HPDE6-E6E7 (cell line): ENCODE measurements at regions not wholly inside any gene's neighbourhood (a gene's known extent, or its start where the extent isn't known, plus 50 kb on each side); places are given as distances from the start of the nearest gene placed in this dataset.
"Not testable (repeated sequence)": the region's sequence is repeated elsewhere in the genome, so short reads cannot be mapped to it uniquely, and the experiment has no call there.

ENCODE experiments used
- DNase-seq: peaks from one replicate; pipeline ENCODE4 v3.0.0; 2011; ENCODE audit warnings: missing footprints; ENCODE audit errors: extremely low spot score

DNA sequence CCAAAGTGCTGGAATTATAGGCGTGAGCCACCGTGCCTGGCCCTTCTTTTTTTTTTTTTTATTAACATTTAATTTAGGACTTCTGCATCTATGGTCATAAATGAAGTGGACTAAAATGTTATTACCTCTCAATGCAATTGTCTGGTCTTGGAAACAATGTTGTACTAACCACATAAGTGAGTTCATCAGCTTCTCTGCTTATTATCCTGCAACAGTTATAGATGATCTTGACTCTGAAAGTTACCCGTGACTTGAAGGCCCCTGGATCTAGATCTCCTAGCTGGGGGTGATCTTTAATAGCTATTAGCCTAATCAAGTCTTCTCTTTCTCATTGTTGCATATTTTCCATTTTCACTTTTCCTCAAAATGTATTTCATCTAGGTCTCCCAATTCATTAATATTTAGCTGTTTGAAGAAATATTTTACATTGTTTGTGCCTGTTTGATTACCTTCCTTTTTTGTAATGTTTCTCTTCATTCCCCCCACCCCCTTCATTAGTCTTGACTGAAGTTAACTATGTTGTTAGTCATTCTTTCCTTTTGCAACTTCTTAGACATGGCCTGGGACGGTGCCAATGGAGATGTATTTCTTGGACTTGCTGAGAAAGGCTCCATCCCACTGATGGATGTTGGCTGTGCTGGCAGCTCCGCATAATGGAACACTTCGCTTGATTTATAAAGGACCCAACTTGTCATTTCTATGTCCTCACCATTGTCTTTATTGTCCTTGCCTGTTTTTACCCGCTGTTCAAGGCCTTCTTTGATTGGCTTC, 141.6 kb upstream of the RIOK3 start:
- DNase-seq, result peak; percentile 23

DNA sequence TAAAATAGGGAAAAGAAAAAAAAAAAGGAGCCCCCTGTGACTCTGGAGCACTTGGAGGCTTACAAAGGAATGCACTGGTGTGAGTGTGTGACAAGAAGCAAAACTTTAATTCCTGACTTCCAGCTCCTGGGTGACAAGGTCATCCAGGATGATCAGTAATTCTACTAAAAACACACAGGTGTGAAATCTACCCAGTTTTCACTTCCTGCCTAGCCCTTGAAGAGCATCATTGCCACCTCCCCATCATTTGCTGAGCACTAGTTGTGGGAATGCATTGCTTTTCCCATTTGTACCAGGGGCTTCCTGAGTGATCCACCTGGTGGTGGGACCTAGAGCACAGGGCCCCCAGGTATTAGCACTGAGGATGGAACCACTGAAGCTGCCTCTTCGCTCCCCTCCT, 139.7 kb upstream of the RIOK3 start:
- DNase-seq, result no peak

DNA sequence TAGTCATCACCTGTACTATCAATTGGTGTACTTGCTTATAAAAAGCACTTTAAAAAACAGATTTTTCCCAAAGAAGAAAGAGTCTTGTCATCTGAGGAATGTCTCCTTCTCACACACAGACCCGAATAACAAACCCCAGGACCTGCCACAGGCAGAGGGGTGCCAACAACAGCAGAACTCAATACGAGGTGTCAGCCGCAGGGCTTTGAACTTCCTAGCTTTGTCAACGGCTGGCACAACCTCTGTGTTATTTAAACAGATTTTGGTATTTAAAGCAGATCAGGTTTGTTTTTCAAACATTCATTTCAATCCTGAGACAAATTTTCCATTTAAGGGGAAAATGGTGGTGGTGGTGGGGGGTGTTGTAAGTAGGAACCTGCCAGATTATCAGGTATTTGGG, 138.4 kb upstream of the RIOK3 start:
- no peak for DNase-seq

DNA sequence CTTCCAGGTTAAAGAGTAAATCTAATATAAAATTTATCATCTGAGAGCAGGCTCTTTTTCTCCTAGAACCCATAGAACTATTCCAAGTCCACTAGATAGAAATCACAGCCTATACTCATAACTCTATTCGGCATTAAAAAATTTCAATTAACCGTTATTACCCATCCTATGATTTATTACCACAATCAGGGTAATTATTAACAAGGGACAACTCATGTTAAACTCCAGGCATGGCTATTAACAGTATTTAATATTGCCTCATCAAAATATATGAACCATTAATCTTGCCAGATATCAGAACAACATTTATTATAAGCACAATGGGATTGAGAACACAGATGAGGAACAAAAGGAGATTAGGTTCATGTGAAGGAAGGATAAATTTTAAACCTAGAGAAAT, 136.8 kb upstream of the RIOK3 start:
- DNase-seq, result no peak

DNA sequence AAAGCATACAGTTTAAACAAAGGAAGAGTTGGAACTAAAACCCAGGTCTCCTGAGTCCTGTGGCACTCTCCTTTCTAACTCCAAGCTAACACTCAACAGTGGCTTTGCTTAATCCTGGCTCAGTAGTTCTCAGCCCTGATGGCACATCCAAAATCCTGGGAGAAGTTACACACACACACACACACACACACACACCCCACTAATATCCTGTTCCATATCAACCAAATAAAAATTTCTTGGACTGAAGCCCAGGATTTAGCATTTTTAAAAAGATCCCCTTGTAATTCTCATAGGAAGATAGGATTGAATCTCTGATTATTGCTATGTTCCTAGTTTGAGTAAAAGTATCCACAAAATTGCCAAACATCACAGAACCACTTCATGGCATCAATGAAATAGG, 136.1 kb upstream of the RIOK3 start:
- no peak for DNase-seq

DNA sequence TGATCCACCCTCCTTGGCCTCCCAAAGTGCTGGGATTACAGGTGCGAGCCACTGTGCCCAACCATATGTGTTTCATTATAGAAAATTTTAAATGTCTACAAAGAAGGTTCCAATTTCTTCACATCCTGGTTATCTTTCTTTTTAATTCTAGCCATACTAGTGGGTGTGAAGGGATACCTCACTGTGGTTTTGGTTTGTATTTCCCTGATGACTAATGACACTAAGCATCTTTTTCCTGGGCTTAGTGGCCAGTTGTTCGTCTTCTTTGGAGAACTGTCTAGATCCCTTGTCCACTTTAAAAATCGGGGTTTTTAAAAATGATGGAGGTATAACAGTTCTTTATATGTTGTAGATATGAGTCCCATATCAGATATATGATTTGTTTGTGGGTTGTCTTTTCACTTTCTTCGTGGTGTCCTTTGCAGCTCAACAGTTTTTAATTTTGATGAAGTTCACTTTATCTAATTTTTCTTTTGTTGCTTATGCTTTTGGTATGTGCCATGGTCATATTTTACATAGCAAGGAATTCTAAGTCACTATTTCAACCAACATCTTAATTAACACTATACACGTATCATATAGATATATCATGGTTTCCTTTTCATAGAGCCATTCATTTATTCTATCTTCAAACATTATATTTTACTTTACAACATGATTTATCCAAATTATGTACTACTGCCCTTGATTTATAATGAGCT, 135.0 kb upstream of the RIOK3 start:
- peak; percentile 17 for DNase-seq

DNA sequence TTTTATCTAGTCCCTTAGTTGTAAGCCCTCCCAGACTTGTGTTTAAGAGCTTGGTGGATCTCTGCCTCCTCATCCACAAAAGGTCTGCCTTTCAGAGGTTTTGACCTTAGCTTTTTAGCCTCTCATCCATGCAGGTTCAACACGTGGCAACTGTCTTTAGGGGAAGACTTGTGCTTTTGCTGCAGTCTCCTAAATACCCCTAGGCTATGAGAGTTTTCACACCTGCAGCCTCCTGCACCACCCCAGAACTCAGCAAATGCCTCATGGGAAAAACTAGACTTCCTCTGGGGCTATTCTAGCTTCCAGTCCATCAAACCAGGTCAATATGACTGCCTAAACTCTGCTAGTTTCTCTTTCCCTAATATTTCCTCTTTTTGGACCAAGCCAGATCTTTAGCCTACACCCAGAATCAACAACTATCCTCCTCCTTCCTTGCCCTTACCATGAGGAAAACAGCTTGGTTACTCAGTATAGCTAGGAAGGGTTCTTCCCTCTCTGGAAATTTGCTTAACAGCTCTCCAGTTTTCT, 132.3 kb upstream of the RIOK3 start:
- no peak for DNase-seq

DNA sequence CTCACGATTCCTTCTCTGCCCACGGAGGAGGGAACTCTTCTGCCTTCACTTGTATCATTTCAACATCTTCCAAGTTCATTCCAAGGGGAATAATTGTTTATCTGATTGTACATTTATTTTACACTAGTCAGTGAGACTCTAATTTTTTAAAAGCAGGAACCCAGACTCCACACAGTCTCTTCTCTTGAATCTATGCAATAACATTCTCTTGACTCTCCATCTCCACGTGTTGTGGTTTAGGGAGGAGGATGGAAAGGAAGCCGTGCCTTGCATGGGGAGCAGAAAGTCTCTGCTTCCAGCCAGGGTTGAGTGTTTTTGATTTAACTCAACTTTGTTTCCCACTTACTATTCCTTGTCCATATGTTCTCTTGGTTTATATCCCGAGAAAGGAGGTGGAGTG, 131.1 kb upstream of the RIOK3 start:
- no peak for DNase-seq

DNA sequence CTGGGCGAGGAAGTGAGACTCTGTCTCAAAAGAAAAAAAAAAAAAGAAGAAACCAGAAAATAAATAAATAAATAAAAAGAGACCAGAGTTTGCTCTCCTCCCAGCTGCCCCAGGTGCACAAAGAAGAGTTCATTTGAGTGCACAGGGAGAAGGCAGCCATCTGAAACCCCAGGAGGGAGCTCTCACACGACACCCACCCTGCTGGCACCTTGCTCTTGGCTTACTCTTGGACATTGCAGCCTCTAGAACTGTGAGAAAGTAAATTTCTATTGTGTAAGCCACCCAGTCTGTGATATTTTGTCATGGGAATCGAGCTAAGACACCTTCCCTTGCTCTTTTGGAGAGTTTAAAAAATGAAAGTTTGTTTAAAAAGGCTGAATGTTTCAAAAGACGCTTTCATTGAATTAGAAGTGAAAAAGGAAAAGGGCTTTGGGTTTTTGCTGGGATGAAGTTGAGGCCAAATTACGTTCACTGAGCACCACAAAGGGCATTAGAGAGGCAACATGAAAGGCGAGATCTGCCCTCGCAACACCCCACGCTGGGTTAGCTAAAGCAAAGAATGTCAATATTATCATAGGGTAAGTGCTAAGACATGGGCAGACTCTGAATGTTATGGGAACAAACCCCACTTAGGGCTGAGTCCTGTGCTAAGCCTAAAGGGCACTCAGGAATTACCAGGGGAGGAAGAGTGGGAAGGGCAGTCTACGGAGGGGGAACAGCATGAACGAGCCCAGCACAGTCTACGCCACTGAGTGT, 128.9 kb upstream of the RIOK3 start:
- DNase-seq, result no peak

DNA sequence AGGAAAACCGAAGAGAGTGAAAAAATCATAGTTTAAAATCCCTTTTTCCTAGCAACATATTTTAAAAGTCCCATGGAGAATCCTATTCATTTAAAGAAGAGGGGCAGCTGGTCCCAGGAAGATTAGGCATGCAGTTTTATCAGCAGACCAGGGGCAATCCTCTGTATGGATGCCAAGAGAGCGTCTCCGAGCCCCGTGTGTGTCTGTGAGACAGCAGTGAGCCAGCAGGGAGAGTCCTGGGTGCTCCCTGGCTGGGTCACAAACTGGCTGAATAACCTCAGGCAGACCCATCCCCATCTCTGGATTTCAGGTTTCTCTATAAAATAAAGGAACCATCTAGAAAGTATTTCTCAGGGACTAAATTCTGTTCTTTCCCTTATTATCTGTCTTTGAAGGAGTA, 128.2 kb upstream of the RIOK3 start:
- DNase-seq, result no peak

DNA sequence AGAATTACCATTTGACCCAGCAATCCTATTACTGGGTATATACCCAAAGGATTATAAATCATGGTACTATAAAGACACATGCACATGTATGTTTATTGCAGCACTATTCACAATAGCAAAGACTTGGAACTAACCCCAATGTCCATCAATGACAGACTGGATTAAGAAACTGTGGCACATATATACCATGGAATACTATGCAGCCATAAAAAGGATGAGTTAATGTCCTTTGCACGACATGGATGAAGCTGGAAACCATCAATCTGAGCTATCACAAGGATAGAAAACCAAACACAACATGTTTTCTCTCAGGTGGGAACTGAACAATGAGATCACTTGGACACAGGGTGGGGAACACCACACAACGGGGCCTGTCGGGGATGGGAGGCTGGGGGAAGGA, 123.4 kb upstream of the RIOK3 start:
- DNase-seq, result not testable (repeated sequence)

DNA sequence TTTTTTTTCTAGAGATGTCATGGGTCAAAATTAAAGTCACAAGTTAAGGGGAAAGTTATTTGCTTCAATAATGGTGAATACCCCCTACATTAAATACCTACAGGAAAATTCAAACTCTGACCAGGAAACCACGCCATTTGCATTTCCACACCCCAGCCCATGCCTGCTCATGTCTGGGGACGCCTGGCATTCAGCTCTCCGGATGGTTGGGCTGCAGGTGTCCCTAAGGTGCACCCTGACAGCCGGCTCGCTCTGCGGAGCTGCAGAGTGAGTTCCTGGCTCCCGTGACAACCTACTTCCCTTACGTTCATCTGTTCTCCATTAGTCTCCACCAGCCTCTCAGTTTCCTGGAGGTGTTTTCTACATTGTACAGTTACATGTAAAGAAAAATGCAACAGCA, 122.7 kb upstream of the RIOK3 start:
- no peak for DNase-seq

DNA sequence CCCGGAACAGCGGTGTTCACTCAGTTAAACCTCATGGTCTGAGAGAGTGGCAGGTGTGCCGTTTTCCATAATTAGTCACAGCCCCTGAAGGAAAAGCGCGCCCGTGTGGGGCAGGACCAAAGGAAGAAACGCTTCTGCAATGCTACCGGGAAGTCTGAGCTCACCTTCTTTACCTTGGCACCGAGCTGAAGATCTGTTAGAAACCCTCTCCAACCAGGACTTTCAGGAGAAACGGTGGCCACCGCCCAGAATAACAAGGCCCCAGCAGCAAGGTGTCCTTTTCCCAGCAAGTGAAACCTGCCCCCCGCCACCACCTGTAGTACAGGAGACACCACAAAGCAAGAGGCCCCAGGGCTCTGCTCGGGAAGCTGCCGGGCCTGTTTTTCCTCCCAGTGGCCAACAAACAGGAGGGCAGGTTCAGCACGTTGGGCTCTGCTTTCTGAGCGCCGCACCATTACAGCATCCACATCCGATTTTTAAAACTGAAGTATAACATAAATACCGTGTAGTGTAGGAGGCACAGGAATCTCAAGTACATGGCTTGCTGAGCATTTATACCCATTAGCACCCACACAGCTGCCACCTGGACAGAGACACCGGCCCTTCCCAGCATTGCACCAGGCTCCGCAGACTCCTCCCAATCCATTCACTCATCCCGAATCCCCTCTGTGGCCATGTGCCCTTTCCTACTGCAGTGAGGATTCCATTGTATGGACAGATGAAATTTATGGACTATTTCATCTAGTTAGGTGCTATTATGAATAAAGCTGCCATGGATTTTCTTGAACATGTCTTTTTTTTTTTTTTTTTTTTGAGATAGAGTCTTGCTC, 121.8 kb upstream of the RIOK3 start:
- peak; percentile 58 for DNase-seq

DNA sequence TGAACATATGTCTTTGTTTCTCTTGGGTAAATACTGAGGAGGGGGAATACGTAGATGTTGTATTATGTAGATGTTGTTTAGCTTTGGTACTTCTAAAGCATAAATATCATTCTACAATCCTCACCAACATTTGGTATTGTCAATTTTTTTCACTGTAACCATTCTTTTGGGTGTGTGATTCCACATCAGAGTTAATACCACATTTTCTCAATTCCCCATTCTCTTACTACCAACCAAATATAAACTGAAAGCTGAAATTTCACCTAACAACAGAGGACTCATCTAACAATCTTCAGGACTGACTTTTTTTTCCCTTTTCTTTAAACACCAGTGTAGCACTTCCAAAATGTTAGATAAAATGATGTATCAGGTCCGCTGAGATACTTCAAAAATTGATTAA, 120.7 kb upstream of the RIOK3 start:
- no peak for DNase-seq

DNA sequence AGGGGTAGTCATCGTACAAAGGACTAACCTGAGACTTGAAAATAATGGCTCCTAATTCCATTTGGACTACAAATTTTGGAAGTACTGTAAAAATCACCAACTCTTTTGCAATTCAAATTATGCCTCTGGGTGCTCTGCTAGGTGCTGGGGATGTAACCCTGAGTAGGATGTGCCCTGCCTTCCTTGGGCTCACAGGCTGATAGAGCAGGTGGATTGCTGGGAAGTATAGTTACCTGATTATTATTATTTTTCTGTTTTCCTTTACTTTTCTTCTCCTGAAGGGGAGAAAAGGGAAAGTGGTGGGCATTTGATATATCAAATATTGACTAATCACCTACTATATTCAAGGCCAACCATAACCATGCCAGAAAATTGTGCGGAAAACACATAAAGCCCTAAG, 119.3 kb upstream of the RIOK3 start:
- DNase-seq, result no peak

DNA sequence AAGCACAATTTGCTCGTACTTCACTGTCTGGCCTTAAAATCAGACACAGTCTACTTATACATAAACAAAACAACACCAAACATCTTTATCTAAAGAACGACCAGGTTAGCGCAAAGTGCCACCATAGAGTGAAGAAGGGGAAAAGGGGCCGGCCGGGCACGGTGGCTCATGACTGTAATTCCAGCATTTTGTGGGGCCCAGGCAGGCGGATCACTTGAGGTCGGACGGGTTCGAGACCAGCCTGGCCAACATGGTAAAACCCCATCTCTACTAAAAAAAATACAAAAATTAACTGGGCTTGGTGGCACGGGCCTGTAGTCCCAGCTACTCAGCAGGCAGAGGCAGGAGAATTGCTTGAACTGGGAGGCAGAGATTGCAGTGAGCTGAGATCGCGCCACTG, 118.5 kb upstream of the RIOK3 start:
- DNase-seq, result no peak

DNA sequence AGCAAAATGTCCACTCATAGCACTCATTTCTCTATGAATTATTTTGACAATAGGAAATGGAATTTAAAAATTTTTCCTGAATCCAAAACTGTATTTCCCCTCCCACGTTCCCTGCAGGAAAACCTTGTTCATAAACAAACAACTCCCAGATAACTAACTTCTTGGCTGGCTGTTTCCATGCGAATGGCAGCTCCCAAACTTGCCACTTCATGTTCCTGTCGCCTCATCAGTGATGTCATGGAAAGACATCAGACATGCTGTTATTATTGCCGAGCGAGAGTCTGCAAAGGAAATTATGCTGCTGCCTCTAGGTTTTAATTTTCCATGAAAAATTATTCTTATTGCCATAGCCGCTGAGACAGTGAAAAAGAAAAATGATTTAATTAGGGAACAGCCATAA, 117.0 kb upstream of the RIOK3 start:
- DNase-seq, result no peak

DNA sequence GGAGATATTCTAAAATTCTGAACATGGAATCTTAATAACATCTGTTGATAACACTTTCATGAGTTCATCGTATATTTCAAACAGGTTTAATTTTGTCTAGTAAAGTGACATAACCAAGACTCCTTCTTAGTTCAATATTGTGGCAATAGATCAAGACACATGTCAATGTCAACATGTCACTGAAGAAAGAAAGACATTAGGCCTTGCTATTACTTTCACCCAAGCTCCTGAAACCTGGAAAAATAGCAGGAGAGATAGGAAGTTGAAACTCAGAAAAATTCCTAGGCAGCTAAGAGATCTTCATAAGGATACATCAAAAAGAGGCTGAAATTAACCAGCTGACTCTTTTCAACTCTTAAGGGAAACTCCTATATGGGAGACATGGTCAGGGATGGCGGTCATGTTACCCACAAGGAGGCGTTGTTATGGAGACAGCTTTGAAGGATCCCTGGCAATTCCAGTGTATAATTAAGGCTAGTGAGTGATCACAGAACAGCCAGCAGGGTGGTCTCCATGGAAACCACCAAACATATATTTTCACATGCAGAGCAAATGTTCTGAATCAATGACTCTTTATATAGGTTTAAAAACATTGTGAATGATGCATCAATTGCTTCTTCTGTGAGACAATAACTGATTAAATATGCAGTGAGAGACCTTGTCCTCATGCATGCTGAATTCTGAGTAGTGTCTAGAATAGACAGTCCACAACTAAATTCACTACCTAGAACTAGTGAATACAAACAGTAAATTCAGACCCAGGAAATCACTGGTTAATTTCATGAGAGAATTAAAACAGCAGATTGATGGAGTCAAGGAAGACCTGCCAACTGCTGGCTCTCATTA, 115.3 kb upstream of the RIOK3 start:
- no peak for DNase-seq

DNA sequence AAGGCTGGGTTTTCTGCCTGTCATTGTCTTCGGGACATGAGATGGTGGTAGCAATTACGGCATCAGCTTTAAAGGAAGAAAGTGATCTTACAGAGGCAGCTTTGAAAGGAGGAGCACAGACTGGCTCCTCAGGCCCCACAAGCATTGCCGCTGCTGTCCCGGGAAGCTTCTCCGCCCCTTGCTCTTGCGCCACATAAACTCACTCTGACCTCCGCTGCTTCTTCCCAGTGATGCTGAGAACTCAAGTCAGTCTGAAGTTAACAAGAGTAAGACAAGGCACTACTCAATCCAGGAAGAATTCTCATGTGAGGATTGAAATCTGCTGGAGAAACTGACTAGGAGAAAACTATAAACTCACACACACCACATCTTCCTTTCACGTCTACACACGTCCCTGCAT, 112.4 kb upstream of the RIOK3 start:
- DNase-seq, result no peak

DNA sequence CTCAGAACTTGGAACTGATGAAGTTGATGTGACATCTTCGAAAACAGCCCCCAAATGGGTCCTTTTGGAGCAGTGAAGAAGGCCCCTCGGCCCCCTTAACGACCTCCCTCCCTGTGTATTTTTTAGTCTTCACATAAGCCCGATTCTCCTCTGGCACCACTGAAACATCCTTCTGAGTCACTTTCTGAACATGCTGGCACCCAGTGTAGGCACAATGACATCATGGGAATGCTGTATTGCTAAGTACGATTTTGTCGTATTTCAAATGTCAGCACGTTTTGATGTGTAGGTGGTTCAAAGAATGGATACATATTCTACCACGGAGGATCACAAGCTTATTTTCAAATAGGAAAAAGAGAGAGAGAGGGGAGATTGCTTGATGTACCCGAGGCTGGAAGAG, 111.7 kb upstream of the RIOK3 start:
- DNase-seq, result no peak

DNA sequence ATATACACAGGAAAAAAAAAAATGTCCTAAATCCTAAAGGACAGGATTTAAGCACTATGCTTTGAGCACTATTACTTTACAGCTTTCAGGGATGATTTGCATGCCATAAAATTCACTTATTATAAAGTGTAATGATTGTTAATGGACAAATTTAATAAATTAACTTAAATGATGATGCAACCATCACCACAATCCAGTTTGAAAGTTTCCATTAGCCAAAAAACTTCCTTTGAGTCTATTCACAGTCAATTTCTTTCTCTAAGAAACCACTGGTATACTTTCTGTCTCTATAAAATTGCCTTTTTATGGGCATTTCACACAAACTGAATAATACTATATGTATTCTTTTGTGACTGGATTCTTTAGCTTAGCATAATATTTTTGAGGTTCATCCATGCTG, 111.1 kb upstream of the RIOK3 start:
- DNase-seq, result no peak
